ENCODE measurements at regions not wholly inside any gene's neighbourhood (a gene's known extent, or its start where the extent isn't known, plus 50 kb on each side); places are given as distances from the start of the nearest gene placed in this dataset.

GRCh38 chr10:14381475-14381874 lies 50.8 kb upstream of the FRMD4A start:
- Histone ChIP-seq H3K4me1 (peaks cover 0 to 19% (median 2%) of the 10 kb centered on the region in 6 donors), H3K36me3 (no peaks in the 10 kb centered on the region), H3K27me3 (replicated peaks in 1 of 7) (no peaks in the 10 kb centered on the region), H3K9me3 (no peaks in the 10 kb centered on the region), H3K4me3 (no peak overlapping the region), H3K27ac (no peak overlapping the region)
- WGBS, 5 donors = 64 to 89% (median 83%) methylated on average over 2 of the region's 2 CpGs
- no peak for DNase-seq
- intact Hi-C loops (cut with DNase I; ENCODE audit: low total_unique reads) = no loop called here
- no peak for TF ChIP-seq CTCF (IDR thresholded peaks at IDR 0.05 in 8 of 11, conservative IDR thresholded peaks at IDR 0.05 in 3 of 11)
- TF ChIP-seq POLR2A (IDR thresholded peaks at IDR 0.05) = no peak
- TF ChIP-seq POLR2AphosphoS5 (IDR thresholded peaks at IDR 0.05) = no peak

GRCh38 chr10:14380746-14381145 lies 50.0 kb upstream of the FRMD4A start:
- DNase-seq = no peak
- Histone ChIP-seq H3K27ac (no peak overlapping the region), H3K27me3 (replicated peaks in 1 of 7) (no peaks in the 10 kb centered on the region), H3K4me3 (no peak overlapping the region), H3K4me1 (peaks cover 0 to 19% (median 0%) of the 10 kb centered on the region in 6 donors), H3K9me3 (no peaks in the 10 kb centered on the region), H3K36me3 (no peaks in the 10 kb centered on the region)
- intact Hi-C loops (cut with DNase I; ENCODE audit: low total_unique reads) = no loop called here
- WGBS, 5 donors = 77 to 86% (median 83%) methylated on average over 1 of the region's 1 CpG
- TF ChIP-seq POLR2A (IDR thresholded peaks at IDR 0.05) (no peak), POLR2AphosphoS5 (IDR thresholded peaks at IDR 0.05) (no peak), CTCF (IDR thresholded peaks at IDR 0.05 in 8 of 11, conservative IDR thresholded peaks at IDR 0.05 in 3 of 11) (no peak)

Small RNA genes in the stretch of these regions (microRNA-seq; reads per million reads assigned to microRNA genes)
- gene MIR1265 = 0 reads per million in 3 donors
- 0 reads per million in 3 donors for gene MIR4293

Small RNA genes in the stretch of these regions (small RNA-seq; reads per million reads assigned to genes)
- 0 reads per million in 4 donors for gene MIR1265
- gene MIR4293 = 0 reads per million in 4 donors
